HG03175 (cell line): ENCODE measurements at regions not wholly inside any gene's neighbourhood (a gene's known extent, or its start where the extent isn't known, plus 50 kb on each side); places are given as distances from the start of the nearest gene placed in this dataset.

ENCODE experiments used
- ATAC-seq: cut with Tn5 transposase; IDR thresholded peaks from one replicate; pipeline ENCODE4 v1.9.1; 2021; ENCODE audit warnings: mild to moderate bottlenecking, moderate library complexity; ENCODE audit not compliant: unreplicated experiment

DNA sequence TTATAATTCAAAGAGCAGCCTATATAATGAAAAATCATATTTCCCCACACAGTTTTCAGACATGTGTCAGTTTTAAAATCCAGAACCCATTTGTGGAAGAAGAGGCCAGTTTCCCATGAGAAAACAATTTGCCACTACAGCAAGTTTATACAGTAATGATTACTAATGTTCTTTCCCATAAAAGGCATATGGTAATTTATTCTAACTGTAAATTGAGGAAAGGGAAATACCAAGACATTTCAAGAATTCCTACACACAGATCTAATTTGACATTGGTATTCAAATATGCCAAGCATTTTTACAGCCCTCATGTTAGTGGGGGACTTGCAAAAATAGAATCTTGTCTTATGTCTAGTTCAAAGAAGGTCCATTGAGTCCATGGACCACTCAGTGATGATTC is 1368.6 kb downstream of the FSTL5 start:
- no peak for ATAC-seq

DNA sequence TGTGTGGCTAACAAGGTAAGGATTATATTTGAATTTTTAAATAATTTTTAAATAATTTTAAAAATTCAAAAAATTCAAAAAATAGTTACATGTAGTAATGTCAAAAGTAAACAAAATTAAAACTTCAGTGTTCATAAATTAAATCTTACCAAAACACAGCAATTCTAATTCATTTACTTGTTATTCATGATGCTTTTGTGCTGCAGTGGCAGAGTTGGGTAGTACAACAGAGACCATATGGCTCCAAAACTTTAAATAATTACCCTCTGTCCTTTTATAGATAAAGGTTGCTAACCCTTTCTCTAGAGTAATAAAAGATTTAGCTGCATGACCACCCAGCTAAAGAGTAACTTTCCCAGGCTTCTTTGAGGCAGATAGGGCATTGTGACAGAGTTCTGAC is 1355.6 kb downstream of the FSTL5 start:
- no peak for ATAC-seq

DNA sequence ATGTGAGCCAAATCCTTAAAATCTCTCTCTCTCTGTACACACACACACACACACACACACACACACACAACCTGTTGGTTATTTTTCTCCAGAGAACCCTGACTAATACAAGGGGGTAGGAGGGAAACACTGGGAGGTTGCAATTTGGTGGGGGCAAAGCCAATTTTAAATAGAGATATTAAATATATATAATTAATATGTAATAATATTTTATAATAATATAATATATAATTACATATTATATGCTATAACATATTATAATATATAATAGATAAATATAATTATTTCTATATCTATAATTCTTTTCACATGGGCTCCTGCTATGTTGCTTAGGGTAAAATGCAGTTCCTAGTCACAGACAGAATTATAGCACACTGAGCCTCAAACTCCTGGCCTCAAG is 1354.2 kb downstream of the FSTL5 start:
- ATAC-seq, result no peak

DNA sequence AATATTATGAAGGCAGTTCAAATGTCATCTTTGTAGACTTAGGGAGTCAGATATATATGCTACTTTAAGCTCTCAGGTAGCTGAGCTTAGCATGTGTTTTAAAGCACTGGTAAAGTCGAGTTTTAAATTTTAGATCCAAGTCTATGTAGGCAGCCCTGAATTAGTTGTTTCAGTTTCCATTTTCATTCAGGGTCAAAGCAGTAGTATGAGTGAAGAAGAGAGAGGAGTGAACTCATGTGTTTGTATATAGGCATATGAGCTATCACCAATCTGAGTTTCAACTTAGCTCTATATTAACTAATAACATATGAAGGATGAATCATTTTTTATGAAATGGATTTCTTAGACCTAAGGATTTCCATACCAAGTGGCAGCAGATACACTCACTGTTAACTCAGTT is 1353.4 kb downstream of the FSTL5 start:
- no peak for ATAC-seq

DNA sequence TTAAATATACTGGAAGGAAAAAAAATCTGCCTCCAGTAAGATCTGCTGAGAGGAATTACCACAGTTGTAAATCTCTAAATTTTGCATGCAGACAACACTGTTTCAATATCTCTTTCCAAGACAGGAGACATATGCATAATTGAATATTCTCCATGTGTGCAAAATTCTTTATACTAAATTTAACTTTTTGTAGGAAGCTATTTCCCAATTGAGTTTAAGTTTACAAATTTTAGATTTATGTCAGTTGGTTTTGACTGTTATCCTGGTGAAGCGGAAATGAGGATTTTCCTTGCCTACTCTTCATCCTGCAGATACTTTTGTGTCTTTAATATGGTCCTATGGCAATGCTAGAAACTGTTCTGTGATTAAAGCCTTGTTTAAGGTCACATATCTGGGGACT is 1352.9 kb downstream of the FSTL5 start:
- ATAC-seq, result no peak

DNA sequence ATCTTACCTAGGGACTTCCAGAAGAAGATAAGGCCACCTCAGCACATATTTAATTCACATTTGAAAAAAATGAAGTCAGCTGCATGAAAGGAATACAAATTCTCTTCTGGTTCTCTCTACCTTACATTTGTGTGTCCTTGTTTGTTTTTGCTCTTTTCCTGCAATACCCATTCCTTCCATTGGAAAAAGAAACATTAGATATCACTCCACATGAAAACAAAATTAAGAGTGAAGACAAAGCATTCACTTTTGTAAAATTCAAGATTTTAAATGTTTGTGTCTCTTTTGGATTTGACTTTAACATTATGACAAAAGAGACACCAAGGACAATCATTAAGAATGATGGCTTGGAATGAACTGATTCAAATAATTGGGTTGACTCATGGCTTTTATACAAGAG is 1351.8 kb downstream of the FSTL5 start:
- ATAC-seq, result no peak

DNA sequence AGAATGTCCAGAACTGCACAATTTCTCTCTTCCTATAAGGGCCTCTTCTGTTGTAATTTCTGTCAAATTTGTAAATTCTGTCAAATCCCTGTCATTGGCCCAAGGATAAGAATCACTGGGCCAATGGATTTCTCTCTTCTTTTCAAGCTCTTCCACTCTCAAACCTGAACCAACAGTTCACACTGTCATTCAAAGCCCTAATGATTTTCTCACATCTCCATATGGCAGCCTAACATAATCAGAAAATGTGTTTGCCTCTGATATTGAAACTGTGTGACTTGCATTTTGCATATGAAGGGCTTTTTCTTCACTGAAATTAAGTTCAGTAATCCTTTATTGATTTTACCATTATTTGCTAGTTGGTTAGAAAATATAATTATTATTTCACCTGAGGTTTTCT is 1349.1 kb downstream of the FSTL5 start:
- ATAC-seq, result no peak

DNA sequence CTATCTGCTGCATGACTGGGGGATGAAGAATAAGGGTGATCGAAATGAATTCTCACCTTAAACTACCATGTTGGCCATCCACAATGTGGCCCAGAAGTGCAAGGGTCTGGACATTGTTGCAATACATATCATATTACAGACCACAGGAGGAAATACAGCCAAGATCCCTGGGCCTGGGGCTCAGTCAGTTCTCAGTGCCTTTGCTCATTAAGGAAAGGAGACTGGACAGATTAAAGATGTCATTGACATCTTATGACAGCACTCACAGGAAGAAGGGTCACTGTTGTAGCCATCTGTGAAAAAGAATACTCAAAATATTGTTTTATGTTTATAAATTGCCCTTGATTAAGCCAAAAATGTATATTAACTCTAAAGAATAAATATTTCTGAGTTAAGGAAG is 1345.2 kb downstream of the FSTL5 start:
- ATAC-seq, result no peak

DNA sequence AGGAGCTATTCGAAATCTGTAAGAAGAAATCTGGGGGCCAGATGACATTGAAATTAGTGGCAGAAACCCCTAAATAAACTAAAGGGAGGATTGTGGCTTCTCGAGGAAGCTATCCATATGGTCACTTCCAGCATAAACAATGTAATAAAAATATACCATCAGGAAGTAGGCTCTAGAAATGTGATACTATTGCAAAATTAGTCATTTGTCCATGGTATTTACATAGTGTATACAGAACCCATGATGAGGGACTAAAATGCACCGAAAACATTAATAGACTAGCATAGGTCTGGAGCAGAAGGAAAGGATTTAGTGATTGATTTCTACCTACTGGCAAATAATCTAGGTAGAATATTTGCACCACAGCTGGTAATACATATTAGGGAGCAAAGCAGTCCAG is 1344.0 kb downstream of the FSTL5 start:
- ATAC-seq, result no peak

DNA sequence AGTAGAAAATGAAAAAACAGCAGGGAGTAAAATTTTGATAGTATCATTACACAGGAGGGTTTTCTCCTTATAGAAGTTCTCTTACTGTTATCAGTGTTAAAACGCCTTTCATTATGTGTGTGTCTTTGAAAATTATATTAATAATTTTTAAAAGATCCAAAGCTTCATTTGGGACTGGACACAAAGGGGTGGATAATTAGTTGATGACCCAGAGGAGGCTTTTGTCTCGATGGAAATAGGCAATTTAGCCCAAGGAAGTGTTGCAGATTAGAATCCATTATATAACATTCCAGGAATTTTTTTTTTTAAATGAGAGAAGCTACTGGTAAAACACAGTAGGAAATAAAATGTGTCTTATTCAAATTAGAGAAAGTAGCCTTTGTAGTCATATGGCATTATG is 1339.3 kb downstream of the FSTL5 start:
- ATAC-seq, result no peak

DNA sequence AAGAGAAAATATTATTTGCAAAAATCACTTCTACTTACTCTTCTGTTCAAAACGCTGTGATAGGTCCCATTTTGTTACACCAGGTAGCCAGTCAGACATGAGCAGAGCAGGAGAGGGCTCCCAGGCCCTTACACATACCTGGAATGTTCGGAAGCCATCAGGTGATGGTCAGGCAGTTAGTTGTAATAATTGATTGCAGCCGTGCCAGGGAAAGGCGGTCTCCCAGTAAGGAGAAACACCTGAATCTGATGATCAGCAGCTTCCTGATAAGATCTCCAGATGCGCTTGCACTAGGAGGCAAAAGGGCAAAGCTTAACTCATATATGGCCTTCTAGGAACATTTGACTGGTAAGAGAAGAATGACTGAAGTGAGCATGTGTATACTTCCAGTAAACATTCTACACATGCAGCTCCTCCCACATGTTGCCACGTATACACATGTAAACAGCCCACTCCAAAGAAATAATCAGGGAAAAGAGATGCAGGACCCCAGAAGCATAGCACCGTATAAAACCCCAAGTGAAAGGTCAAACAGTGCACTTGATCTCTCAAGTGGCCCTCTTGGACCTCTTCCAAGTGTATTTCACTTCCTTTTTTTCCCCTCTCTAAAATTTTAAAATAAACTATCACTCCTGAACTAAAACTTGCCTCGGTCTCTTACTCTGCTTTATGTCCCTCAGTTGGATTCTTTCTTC is 1338.0 kb downstream of the FSTL5 start:
- no peak for ATAC-seq

DNA sequence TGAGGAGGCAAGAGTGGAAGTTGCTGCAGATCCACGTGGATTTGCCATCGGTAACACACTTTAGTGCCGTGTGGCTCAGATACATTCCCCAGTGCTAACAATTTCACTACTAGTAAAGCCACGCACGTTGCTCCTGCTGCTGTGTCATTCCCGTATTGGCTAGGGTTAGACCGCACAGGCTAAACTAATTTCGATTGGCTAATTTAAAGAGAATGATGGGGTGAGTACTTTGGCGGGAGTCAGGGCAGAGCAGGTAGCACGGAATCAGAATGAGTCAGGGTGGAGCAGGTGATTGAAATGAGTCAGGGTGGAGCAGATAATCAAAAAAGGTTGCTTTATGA is 1337.5 kb downstream of the FSTL5 start:
- ATAC-seq, result no peak

DNA sequence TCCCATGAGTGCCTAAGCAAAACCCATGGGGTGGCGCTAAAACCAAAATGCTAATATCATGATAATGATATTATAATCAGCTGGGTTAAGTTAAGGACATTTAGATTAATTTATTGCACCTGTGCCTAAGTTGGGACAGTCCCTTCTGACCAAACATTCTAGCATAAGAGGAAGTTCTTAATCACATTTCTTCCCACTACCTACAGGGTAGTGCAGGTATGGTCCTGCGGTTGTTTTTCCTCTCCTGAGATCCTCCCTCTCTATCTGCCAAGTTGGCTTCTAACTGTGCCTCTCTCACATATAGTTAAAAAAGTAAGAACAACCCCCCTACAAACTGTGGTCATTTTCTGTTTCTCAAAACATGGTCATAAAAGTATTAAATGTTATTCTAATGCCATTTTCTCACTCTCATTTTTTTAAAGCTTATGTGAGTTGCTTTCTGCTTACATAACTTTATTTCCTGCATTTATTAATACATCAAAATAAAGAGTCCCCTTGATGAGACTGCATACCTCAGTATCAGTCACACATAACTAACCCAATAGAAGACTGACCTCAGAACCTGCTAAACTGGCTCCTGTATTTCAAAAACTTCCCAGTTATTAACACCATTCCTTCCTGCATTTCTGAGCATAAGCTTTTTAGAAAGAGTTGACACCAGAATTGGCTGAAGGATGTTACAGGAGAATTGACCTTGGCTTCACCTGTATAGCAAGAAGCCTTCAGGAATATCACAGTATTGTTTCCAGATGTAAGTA is 1332.5 kb downstream of the FSTL5 start:
- ATAC-seq, result no peak

DNA sequence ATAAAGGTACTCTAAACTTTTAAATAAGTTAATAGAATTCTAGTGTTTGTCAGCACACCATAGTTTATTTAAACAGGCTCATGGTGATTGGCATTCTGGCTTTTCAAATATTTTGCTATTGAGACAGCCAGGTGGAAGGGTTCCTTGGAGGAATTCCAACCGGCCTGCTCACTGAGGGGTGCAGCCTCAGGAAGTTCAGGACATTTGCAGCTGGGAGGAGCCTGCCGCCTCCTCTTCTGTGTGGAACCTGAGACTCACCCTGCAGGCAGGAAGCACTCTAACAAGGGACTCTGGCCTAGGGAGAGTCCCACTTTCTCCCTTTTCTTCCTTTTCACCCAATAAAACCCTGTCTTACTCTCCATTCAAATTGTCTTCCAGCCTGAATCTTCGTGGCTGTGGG is 1328.0 kb downstream of the FSTL5 start:
- ATAC-seq, result no peak

DNA sequence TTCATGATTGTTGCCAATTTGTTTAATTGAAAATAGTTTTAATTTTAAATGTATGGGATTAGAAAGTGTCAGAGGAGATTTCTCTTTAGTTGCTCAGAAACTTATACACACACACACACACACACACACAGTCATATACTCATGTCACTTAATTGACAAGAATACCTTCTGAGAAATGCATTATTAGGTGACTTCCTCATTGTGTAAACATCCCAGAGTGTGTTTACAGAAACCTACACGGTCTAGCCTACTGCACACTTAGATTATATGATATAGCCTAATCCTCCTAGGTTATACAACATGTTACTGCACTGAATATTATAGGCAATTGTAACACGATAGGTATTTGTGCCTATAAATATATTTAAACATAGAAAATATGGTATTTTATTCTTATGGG is 1327.4 kb downstream of the FSTL5 start:
- no peak for ATAC-seq

DNA sequence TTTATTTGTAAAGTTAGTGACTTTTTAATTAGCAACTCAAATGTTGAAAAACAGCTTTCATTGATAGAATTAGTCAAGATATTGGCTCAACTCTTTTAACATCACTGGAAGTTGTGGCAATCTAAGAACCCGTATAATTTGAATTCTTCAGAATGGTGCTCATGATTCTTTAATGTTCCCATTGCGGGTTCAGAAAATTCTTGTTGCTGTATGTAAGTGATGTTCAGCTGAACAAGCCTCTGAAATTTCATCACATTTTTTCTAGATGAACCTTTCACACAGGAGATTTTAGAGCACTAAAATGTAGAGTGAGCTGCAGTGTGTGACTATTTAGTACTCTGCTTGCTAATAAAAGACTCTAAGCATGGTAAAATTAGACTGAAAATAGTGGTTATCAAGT is 1317.7 kb downstream of the FSTL5 start:
- no peak for ATAC-seq

DNA sequence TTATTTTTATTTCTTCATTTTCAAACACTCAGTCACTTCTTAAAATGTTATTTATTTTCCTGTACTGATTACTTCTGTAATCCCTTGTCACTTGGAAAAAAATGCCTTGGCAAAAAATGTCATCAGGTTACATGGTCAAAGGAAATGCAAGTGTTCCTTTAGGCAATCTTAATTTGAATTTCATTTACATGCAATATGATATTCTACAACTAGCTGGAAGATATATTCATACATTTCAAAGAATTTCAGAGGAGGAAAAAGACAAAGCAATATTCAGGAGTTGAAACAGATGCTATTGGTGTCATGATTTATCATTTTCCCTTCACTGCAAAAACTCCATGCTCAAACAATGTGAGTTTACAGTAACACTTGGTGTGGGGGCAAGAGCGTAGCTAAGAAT is 1316.6 kb downstream of the FSTL5 start:
- ATAC-seq, result no peak

DNA sequence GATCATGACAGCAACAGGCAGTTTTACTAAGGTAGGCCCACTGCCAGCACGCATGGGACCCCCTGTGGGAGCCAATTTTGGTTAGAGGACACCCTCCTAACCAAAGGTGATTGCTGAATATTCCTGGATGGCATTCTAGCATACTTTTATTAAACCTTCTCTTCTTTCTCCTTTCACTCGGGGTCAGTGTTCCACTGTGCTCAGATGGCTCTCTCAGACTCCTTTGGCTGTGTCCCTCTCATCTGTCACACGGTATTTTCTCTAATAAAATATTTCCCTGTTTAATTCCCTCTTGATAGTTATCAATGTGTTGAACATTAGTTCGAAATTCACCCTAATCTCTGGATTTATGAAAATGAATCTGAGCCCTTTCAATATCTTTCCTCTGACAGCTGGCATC is 1315.3 kb downstream of the FSTL5 start:
- no peak for ATAC-seq

DNA sequence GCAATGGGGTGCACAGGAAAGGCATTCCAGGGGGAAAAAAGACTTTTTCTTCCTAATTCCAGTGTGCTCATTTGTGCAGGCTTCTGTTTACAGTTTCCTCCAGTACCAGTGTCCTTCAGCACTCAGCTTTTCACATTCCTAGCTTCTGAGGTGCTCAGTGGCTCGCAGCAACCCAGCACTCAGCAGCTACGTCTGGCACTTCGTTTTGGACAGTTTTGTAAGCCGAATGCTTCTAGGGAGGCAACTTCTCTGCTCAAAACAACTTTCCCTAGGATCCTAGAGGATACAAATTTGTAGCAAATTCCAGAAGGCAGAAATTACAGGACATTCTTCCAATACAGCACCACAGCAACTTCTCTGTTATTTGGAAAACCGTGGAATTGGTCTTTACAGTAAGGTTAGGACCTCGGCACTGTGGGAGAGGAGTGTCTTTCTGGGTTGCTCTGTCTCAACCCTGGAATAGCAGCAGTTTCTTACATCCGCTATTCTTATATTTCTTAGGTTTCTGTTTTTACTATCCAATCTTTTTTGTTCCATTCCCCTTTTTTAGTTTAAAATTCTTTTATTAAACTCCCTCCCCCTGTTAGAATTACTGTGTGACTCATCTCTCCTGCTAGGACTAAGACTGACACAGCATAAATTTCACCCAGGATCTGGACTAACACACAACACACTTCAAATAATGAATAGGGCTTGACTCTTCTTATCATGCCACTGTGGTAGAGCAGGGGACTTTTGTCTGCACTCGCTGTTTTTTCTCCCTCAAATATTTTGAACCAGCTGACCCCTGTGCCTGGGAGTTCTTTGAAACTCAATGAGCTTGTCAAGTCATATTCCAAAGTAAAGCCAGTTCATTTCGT is 1314.7 kb downstream of the FSTL5 start:
- ATAC-seq, result no peak

DNA sequence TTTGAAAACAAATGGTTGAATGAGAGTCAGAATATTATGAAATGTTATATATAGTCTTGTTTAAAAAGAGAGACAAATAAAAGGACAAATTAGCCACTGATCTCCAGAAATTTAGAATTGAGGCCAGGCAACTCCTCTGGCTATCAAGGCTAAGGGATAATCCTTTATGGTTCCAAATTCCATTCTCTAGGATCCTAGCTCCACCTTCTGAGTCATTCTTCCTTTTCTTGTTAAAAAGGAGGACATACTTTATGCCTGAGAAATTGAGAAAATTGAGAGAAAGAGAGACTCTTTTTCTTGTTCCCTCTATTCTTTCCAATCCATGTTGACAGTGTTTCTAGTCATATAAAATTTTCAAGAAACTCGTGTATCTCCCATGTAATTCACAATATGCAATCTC is 1299.5 kb downstream of the FSTL5 start:
- no peak for ATAC-seq

DNA sequence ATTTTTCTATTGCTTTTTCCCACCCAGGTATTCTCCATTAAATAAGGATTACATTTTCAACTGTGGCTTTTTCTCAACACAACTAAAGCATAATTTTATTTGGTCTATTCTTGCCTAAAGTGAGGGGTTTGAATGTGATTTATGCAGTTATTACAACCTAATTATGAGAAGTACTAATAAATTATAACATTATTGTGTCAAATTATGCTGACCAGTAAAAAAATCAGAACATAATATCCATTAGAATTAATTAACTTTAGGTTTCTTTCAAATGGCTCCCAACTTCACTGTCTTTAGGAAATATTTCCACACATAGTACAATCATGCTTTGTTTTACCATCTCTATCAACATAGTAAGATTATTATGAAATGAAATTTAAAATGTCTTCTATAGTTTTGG is 1293.9 kb downstream of the FSTL5 start:
- ATAC-seq, result no peak

DNA sequence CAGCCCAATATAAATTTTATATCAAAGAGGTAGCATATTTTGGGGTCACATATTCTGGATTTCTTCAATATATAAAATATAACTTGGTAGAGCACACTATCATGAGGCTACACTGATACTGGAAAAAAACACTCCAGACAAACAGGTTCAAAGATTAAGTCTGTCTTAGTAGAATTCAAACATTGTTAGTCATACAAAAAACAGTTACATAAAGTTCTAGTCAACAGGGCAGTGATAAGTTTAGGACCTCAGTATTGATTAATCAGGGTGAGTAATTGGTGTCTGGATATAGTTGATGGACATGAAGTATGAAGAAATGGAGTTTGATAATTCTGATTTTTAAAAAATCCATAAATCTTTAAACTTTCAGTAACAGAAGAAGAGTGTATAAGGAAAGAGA is 1291.3 kb downstream of the FSTL5 start:
- ATAC-seq, result no peak
